ENCODE measurements at regions not wholly inside any gene's neighbourhood (a gene's known extent, or its start where the extent isn't known, plus 50 kb on each side); places are given as distances from the start of the nearest gene placed in this dataset.

GRCh38 chr2:122179492-122180165 lies 424.2 kb downstream of the TSN start:
- FAIRE-seq (no peak), DNase-seq (ENCODE audit: low read depth) (no peak)
- Histone ChIP-seq H3K4me2 (ENCODE audit: low read length) (no peak overlapping the region), H3K27ac (ENCODE audit: low read depth, low read length) (no peak overlapping the region), H3K27me3 (ENCODE audit: insufficient read depth, low read length) (no peaks in the 10 kb centered on the region), H2AFZ (ENCODE audit: low read depth, low read length) (no peak overlapping the region), H3K9me3 (ENCODE audit: insufficient read depth, low read depth, low read length) (peaks cover 2% of the 10 kb centered on the region), H4K20me1 (ENCODE audit: insufficient read depth, low read length) (no peaks in the 10 kb centered on the region), H3K4me1 (ENCODE audit: insufficient read depth, low read length) (no peaks in the 10 kb centered on the region), H3K36me3 (ENCODE audit: insufficient read depth, low read length) (no peaks in the 10 kb centered on the region), H3K79me2 (ENCODE audit: insufficient read depth, low read length) (no peaks in the 10 kb centered on the region), H3K4me3 (ENCODE audit: insufficient read depth, low read depth, low read length) (no peak overlapping the region), H3K9ac (ENCODE audit: low read length) (no peak overlapping the region)
- no peak overlapping the region for H3K4me3 Mint-ChIP-seq (ENCODE audit: unreplicated experiment)
- TF ChIP-seq CTCF (IDR thresholded peaks at IDR 0.05; ENCODE audit: insufficient read depth, low read depth, low read length) (no peak), EZH2 (IDR thresholded peaks at IDR 0.05; ENCODE audit: insufficient read depth, low read length) (no peak)
- H3K4me1 Mint-ChIP-seq (ENCODE audit: low read depth, unreplicated experiment): peaks cover 1% of the 10 kb centered on the region
- H3K27ac Mint-ChIP-seq (ENCODE audit: unreplicated experiment): no peak overlapping the region
- H3K36me3 Mint-ChIP-seq (ENCODE audit: low read depth, unreplicated experiment): no peaks in the 10 kb centered on the region
- H3K9me3 Mint-ChIP-seq (ENCODE audit: unreplicated experiment): peaks cover 10% of the 10 kb centered on the region
- peaks cover 2% of the 10 kb centered on the region for H3K27me3 Mint-ChIP-seq (ENCODE audit: low read depth, unreplicated experiment)

- H3K9me3 Mint-ChIP-seq (ENCODE audit: unreplicated experiment): peaks cover 10% of the 10 kb centered on the region
- peaks cover 1% of the 10 kb centered on the region for H3K4me1 Mint-ChIP-seq (ENCODE audit: low read depth, unreplicated experiment)
These were observed 425.5 kb downstream of the TSN start for GRCh38 chr2:122180972-122181371.

More at GRCh38 chr2:122180972-122181371, 425.5 kb downstream of the TSN start:
- Mint-ChIP-seq H3K4me3 (ENCODE audit: unreplicated experiment) (no peak overlapping the region), H3K27me3 (ENCODE audit: low read depth, unreplicated experiment) (peaks cover 2% of the 10 kb centered on the region), H3K27ac (ENCODE audit: unreplicated experiment) (no peak overlapping the region), H3K36me3 (ENCODE audit: low read depth, unreplicated experiment) (no peaks in the 10 kb centered on the region)
- Histone ChIP-seq H3K4me1 (ENCODE audit: insufficient read depth, low read length) (no peaks in the 10 kb centered on the region), H3K79me2 (ENCODE audit: insufficient read depth, low read length) (no peaks in the 10 kb centered on the region), H3K4me3 (ENCODE audit: insufficient read depth, low read depth, low read length) (no peak overlapping the region), H3K4me2 (ENCODE audit: low read length) (no peak overlapping the region), H3K36me3 (ENCODE audit: insufficient read depth, low read length) (no peaks in the 10 kb centered on the region), H3K9me3 (ENCODE audit: insufficient read depth, low read depth, low read length) (peaks cover 2% of the 10 kb centered on the region), H3K27me3 (ENCODE audit: insufficient read depth, low read length) (no peaks in the 10 kb centered on the region), H3K9ac (ENCODE audit: low read length) (no peak overlapping the region), H2AFZ (ENCODE audit: low read depth, low read length) (no peak overlapping the region), H3K27ac (ENCODE audit: low read depth, low read length) (no peak overlapping the region), H4K20me1 (ENCODE audit: insufficient read depth, low read length) (no peaks in the 10 kb centered on the region)
- FAIRE-seq (no peak), DNase-seq (ENCODE audit: low read depth) (no peak)
- TF ChIP-seq EZH2 (IDR thresholded peaks at IDR 0.05; ENCODE audit: insufficient read depth, low read length) (no peak), CTCF (IDR thresholded peaks at IDR 0.05; ENCODE audit: insufficient read depth, low read depth, low read length) (no peak)
